WTC11 (cell line): ENCODE measurements at regions not wholly inside any gene's neighbourhood (a gene's known extent, or its start where the extent isn't known, plus 50 kb on each side); places are given as distances from the start of the nearest gene placed in this dataset.
"Not testable (repeated sequence)": the region's sequence is repeated elsewhere in the genome, so short reads cannot be mapped to it uniquely, and the experiment has no call there.

ENCODE experiments used
- ATAC-seq: fragments of 200-7000 bp; cut with Tn5 transposase; 2 replicates; pipeline ENCODE4 v1.10.0; 2021; ENCODE audit warnings: mild to moderate bottlenecking, moderate library complexity
- CTCF ChIA-PET: fragments of 300-600 bp; sonication (Branson Sonifier 250); formaldehyde crosslinking; loops from one replicate; lab custom pipeline; 2021; ENCODE audit warnings: antibody characterized with exemption; lab: Charles Lee
- POLR2A ChIA-PET: fragments of 350-600 bp; sonication (Branson Sonifier 250); formaldehyde crosslinking; loops from one replicate; lab custom pipeline; 2021; ENCODE audit warnings: antibody characterized with exemption; lab: Charles Lee
- DNase-seq: peaks from one replicate; pipeline ENCODE4 v3.0.0; 2021; ENCODE audit warnings: low spot score
- H3K27ac Mint-ChIP-seq: 2 replicates; pipeline ENCODE4 v1.8.0; 2021; ENCODE audit warnings: mixed read lengths
- H3K27me3 Mint-ChIP-seq: 2 replicates; pipeline ENCODE4 v1.8.0; 2021; ENCODE audit warnings: low read depth, mild to moderate bottlenecking, moderate library complexity, mixed read lengths
- H3K36me3 Mint-ChIP-seq: 2 replicates; pipeline ENCODE4 v1.8.0; 2021; ENCODE audit warnings: mixed read lengths
- H3K4me1 Mint-ChIP-seq: 2 replicates; pipeline ENCODE4 v1.8.0; 2022; ENCODE audit warnings: mixed read lengths
- H3K4me3 Mint-ChIP-seq: 2 replicates; pipeline ENCODE4 v1.8.0; 2021; ENCODE audit warnings: mild to moderate bottlenecking, moderate library complexity, mixed read lengths
- H3K9me3 Mint-ChIP-seq: 2 replicates; pipeline ENCODE4 v1.8.0; 2021; ENCODE audit warnings: mixed read lengths
- ARID4B ChIP-seq: sonication (generic); formaldehyde crosslinking; IDR thresholded peaks from 2 replicates; pipeline ENCODE4 v1.8.0; 2023; ENCODE audit warnings: missing genetic modification reagents, mild to moderate bottlenecking, borderline replicate concordance
- ATF3 ChIP-seq: sonication (generic); formaldehyde crosslinking; conservative IDR thresholded peaks from 2 replicates; pipeline ENCODE4 v1.8.1; 2022; ENCODE audit warnings: mild to moderate bottlenecking, missing genetic modification reagents
- JUN ChIP-seq: sonication (generic); formaldehyde crosslinking; IDR thresholded peaks from 2 replicates; pipeline ENCODE4 v1.8.0; 2023; ENCODE audit warnings: mild to moderate bottlenecking, missing genetic modification reagents
- KAT7 ChIP-seq: sonication (generic); formaldehyde crosslinking; IDR thresholded peaks from 2 replicates; pipeline ENCODE4 v1.8.1; 2023; ENCODE audit warnings: missing genetic modification reagents, mild to moderate bottlenecking, borderline replicate concordance
- NFE2L1 ChIP-seq: sonication (generic); formaldehyde crosslinking; IDR thresholded peaks from 2 replicates; pipeline ENCODE4 v1.8.1; 2023; ENCODE audit warnings: missing genetic modification reagents
- NR2C2 ChIP-seq: sonication (generic); formaldehyde crosslinking; IDR thresholded peaks from 2 replicates; pipeline ENCODE4 v1.8.0; 2022; ENCODE audit warnings: mild to moderate bottlenecking, missing genetic modification reagents
- OVOL2 ChIP-seq: fragments of 250-450 bp; sonication (Bioruptor Pico); IDR thresholded peaks from 2 replicates; pipeline ENCODE4 v1.9.0; 2021; ENCODE audit warnings: mild to moderate bottlenecking, borderline replicate concordance
- RORB ChIP-seq: fragments of 250-450 bp; sonication (Bioruptor Pico); IDR thresholded peaks from 2 replicates; pipeline ENCODE4 v1.9.0; 2021; ENCODE audit warnings: mild to moderate bottlenecking
- SOX15 ChIP-seq: fragments of 250-450 bp; sonication (Bioruptor Pico); IDR thresholded peaks from 2 replicates; pipeline ENCODE4 v1.9.0; 2021; ENCODE audit warnings: mild to moderate bottlenecking
- ZNF138 ChIP-seq: sonication (generic); formaldehyde crosslinking; conservative IDR thresholded peaks from 2 replicates; pipeline ENCODE4 v1.8.1; 2022; ENCODE audit warnings: mild to moderate bottlenecking, moderate library complexity, missing genetic modification reagents
- ZNF671 ChIP-seq: fragments of 250-450 bp; sonication (Bioruptor Pico); IDR thresholded peaks from 2 replicates; pipeline ENCODE4 v1.8.0; 2021; ENCODE audit warnings: mild to moderate bottlenecking
- TF ChIP-seq, protein P1 (sequence below): sonication (generic); formaldehyde crosslinking; IDR thresholded peaks from 2 replicates; pipeline ENCODE4 v1.8.0; 2023; ENCODE audit warnings: missing genetic modification reagents
- TF ChIP-seq, protein P2 (sequence below): fragments of 200-600 bp; IDR thresholded peaks from 2 replicates; pipeline ENCODE4 v1.8.0; 2022; ENCODE audit warnings: antibody characterized with exemption
- TF ChIP-seq, protein P3 (sequence below): fragments of 250-450 bp; sonication (Bioruptor Pico); conservative IDR thresholded peaks from 2 replicates; pipeline ENCODE4 v1.9.0; 2021; ENCODE audit warnings: mild to moderate bottlenecking
- TF ChIP-seq, protein P4 (sequence below): fragments of 250-450 bp; sonication (Bioruptor Pico); IDR thresholded peaks from 2 replicates; pipeline ENCODE4 v1.9.0; 2021; ENCODE audit warnings: mild to moderate bottlenecking, borderline replicate concordance
- TF ChIP-seq, protein P5 (sequence below): sonication (generic); formaldehyde crosslinking; IDR thresholded peaks from 2 replicates; pipeline ENCODE4 v1.8.0; 2022; ENCODE audit warnings: mild to moderate bottlenecking, missing genetic modification reagents
- TF ChIP-seq, protein P6 (sequence below): sonication (generic); formaldehyde crosslinking; IDR thresholded peaks from 2 replicates; pipeline ENCODE4 v1.8.1; 2023; ENCODE audit warnings: mild to moderate bottlenecking, missing genetic modification reagents, moderate library complexity

DNA sequence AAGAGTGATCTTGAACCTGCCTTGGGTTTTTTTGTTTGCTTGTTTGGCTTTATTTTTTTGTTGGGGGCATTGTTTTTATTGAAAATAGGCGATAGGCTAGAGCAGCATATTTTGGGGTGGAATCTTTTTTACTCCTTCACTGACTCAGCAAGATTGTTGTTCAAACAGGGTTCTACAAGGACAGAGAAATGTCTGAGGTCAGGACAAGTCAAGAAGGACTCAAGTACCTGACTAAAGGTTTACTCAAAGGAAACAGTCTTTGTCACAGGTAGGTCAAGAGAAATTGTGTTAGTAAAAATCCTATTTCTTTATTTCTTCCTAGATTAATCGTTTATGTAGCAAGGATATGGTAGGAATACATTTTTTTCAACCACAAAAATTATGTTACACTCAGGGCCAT is 1564.0 kb upstream of the CDH9 start (continued):
- TF ChIP-seq, protein P1, sequence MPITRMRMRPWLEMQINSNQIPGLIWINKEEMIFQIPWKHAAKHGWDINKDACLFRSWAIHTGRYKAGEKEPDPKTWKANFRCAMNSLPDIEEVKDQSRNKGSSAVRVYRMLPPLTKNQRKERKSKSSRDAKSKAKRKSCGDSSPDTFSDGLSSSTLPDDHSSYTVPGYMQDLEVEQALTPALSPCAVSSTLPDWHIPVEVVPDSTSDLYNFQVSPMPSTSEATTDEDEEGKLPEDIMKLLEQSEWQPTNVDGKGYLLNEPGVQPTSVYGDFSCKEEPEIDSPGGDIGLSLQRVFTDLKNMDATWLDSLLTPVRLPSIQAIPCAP (CRISPR knock-in tag), result no peak
- TF ChIP-seq ZNF671, result no peak
- TF ChIP-seq NR2C2 (CRISPR knock-in tag), result no peak
- TF ChIP-seq KAT7 (CRISPR knock-in tag), result no peak

DNA sequence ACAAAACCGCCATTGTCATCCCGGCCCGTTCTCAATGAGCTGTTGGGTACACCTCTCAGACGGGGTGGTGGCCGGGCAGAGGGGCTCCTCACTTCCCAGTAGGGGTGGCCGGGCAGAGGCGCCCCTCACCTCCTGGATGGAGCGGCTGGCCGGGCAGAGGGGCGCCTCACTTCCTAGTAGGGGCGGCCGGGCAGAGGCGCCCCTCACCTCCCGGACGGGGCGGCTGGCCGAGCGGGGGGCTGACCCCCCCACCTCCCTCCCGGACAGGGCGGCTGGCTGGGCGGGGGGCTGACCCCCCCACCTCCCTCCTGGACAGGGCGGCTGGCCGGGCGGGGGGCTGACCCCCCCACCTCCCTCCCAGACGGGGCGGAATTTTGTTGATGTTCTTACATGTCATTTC is 1558.3 kb upstream of the CDH9 start:
- H3K27me3 Mint-ChIP-seq, DNase-seq, H3K4me1 Mint-ChIP-seq, H3K27ac Mint-ChIP-seq, POLR2A ChIA-PET, ATAC-seq, CTCF ChIA-PET, H3K4me3 Mint-ChIP-seq: not testable (repeated sequence)
- Mint-ChIP-seq H3K9me3 (peaks cover 28% of the 10 kb centered on the region), H3K36me3 (peaks cover 12% of the 10 kb centered on the region)

DNA sequence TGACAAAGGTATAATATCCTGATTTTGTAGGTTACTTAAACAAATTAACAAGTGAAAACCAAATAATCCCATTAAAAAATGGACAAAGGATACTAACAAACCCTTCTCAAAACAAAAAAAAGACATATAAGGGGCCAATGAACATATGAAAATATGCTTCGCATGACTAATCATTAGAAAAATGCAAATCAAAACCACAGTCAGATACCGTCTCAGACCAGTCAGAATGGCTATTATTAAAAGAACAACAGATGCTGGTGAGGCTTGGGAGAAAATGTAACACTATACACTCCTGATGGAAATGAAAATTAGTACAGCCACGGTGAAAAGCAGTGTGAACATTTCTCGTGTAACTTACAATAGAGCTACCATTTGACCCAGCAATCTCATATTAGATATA is 1542.2 kb upstream of the CDH9 start:
- no peak for ATAC-seq

More for the DNA sequence above, 1542.2 kb upstream of the CDH9 start:
- H3K9me3 Mint-ChIP-seq, result peaks cover 35% of the 10 kb centered on the region
- POLR2A ChIA-PET, result no interaction called here
- no peaks in the 10 kb centered on the region for H3K27me3 Mint-ChIP-seq
- H3K4me1 Mint-ChIP-seq, result no peaks in the 10 kb centered on the region
- no peak for DNase-seq
- H3K36me3 Mint-ChIP-seq, result peaks cover 3% of the 10 kb centered on the region; the same call in 1 of the 2 replicates
- CTCF ChIA-PET, result no interaction called here
- H3K4me3 Mint-ChIP-seq, result no peak overlapping the region
- no peak overlapping the region for H3K27ac Mint-ChIP-seq
- TF ChIP-seq OVOL2 (CRISPR knock-in tag) (no peak), JUN (CRISPR knock-in tag) (no peak), ATF3 (no peak), SOX15 (CRISPR knock-in tag) (no peak), NFE2L1 (CRISPR knock-in tag) (no peak), ZNF671 (no peak), RORB (no peak), ARID4B (CRISPR knock-in tag) (no peak), ZNF138 (CRISPR knock-in tag) (no peak)
- TF ChIP-seq, protein P2, sequence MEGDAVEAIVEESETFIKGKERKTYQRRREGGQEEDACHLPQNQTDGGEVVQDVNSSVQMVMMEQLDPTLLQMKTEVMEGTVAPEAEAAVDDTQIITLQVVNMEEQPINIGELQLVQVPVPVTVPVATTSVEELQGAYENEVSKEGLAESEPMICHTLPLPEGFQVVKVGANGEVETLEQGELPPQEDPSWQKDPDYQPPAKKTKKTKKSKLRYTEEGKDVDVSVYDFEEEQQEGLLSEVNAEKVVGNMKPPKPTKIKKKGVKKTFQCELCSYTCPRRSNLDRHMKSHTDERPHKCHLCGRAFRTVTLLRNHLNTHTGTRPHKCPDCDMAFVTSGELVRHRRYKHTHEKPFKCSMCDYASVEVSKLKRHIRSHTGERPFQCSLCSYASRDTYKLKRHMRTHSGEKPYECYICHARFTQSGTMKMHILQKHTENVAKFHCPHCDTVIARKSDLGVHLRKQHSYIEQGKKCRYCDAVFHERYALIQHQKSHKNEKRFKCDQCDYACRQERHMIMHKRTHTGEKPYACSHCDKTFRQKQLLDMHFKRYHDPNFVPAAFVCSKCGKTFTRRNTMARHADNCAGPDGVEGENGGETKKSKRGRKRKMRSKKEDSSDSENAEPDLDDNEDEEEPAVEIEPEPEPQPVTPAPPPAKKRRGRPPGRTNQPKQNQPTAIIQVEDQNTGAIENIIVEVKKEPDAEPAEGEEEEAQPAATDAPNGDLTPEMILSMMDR, result no peak
- TF ChIP-seq, protein P3, sequence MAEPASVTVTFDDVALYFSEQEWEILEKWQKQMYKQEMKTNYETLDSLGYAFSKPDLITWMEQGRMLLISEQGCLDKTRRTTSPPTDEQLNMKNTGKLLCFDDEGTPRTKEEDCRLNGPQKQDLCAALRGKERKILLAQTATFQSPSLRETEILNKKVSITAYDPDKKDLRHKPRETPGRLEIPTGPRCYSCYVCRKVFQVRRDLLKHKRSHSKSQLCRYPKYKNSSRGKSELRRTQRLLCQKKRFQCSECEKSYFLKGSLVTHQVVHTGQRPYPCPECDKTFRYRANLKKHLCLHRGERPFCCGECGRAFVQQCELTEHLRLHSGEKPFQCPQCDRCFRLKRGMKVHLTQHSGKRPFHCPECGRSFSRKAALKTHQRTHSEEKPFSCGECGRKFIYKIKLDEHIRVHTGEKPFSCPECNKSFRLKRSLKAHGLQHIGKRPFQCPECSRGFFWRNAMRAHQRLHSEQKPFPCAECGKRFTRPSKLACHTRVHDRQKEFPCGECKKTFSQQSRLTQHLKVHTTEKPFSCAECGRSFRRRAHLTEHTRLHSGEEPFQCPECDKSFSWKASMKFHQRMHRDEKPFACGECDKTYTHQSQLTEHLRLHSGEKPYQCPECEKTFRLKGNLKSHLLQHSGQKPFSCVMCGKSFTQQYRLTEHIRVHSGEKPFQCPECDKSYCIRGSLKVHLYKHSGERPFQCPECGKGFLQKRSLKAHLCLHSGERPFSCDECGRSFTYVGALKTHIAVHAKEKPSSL (CRISPR knock-in tag), result no peak
- TF ChIP-seq, protein P4, sequence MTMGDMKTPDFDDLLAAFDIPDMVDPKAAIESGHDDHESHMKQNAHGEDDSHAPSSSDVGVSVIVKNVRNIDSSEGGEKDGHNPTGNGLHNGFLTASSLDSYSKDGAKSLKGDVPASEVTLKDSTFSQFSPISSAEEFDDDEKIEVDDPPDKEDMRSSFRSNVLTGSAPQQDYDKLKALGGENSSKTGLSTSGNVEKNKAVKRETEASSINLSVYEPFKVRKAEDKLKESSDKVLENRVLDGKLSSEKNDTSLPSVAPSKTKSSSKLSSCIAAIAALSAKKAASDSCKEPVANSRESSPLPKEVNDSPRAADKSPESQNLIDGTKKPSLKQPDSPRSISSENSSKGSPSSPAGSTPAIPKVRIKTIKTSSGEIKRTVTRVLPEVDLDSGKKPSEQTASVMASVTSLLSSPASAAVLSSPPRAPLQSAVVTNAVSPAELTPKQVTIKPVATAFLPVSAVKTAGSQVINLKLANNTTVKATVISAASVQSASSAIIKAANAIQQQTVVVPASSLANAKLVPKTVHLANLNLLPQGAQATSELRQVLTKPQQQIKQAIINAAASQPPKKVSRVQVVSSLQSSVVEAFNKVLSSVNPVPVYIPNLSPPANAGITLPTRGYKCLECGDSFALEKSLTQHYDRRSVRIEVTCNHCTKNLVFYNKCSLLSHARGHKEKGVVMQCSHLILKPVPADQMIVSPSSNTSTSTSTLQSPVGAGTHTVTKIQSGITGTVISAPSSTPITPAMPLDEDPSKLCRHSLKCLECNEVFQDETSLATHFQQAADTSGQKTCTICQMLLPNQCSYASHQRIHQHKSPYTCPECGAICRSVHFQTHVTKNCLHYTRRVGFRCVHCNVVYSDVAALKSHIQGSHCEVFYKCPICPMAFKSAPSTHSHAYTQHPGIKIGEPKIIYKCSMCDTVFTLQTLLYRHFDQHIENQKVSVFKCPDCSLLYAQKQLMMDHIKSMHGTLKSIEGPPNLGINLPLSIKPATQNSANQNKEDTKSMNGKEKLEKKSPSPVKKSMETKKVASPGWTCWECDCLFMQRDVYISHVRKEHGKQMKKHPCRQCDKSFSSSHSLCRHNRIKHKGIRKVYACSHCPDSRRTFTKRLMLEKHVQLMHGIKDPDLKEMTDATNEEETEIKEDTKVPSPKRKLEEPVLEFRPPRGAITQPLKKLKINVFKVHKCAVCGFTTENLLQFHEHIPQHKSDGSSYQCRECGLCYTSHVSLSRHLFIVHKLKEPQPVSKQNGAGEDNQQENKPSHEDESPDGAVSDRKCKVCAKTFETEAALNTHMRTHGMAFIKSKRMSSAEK (CRISPR knock-in tag), result no peak
- TF ChIP-seq, protein P5, sequence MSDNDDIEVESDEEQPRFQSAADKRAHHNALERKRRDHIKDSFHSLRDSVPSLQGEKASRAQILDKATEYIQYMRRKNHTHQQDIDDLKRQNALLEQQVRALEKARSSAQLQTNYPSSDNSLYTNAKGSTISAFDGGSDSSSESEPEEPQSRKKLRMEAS (CRISPR knock-in tag), result no peak
- TF ChIP-seq, protein P6, sequence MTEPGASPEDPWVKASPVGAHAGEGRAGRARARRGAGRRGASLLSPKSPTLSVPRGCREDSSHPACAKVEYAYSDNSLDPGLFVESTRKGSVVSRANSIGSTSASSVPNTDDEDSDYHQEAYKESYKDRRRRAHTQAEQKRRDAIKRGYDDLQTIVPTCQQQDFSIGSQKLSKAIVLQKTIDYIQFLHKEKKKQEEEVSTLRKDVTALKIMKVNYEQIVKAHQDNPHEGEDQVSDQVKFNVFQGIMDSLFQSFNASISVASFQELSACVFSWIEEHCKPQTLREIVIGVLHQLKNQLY (CRISPR knock-in tag), result no peak
